GM23338 (cell line): ENCODE measurements at regions not wholly inside any gene's neighbourhood (a gene's known extent, or its start where the extent isn't known, plus 50 kb on each side); places are given as distances from the start of the nearest gene placed in this dataset.

Experiments used
- CTCF ChIP-seq, 2 experiments: fragments of 200-600 bp in 1 of 2; sonication (generic) in 1 of 2; conservative IDR thresholded peaks; 2 replicates each; pipeline versions ENCODE4 v1.5.1 to v1.6.1; 2016 to 2017; ENCODE audit warnings: antibody characterized with exemption in 2 of 2, low read depth in 2 of 2, mild to moderate bottlenecking in 2 of 2, moderate library complexity in 1 of 2
- JUNB ChIP-seq: IDR thresholded peaks from one replicate; pipeline ENCODE4 v1.6.1; 2016; ENCODE audit warnings: antibody characterized with exemption; ENCODE audit not compliant: unreplicated experiment
- POLR2AphosphoS5 ChIP-seq: IDR thresholded peaks from 2 replicates; pipeline ENCODE4 v1.6.1; 2016; ENCODE audit warnings: antibody characterized with exemption, low read depth

DNA sequence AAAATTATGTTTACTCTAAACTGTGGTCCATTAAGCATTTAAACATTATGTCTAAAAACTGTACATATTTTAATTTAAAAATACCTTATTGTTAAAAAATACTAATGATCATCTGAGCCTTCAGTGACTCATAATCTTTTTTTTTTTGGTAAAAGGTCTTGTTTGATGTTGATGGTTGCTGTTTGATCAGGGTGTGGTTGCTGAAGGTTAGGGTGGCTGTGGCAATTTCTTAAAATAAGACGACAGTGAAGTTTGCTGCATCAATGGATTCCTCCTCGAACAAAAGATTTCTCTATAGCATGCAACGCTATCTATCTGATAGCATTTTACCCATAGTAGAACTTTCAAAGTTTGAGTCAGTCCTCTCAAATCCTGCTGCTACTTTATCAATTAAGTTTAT, 180.0 kb upstream of the AHR start:
- TF ChIP-seq CTCF (conservative IDR thresholded peaks at IDR 0.05; ENCODE audit: low read depth in 2 of 2) (no peak), JUNB (no peak), POLR2AphosphoS5 (no peak)
